ENCODE measurements at regions not wholly inside any gene's neighbourhood (a gene's known extent, or its start where the extent isn't known, plus 50 kb on each side); places are given as distances from the start of the nearest gene placed in this dataset.

DNA sequence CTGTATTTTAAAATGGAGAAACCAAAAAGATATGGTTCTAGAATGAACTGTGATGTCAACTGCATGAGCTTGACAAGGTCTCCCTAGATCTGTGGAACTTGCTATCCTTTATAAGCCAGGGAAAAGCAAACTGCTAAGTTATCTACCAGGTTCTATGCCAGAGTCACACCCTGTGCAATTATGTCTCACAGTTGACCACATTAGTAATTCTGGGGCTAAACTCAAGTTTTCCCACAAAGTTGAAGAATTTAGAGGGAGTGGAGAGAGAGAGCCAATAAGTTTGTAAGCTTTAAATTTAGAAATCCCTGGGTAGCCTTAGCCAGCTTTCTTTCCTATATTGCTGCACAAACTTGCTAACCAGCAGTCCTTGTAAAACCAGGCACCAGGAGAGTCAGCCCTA, 407.0 kb upstream of the SASH1 start:
- no peak overlapping the region for H3K4me3 ChIP-seq (ENCODE audit: low read depth, low read length)
- TF ChIP-seq, protein P1, sequence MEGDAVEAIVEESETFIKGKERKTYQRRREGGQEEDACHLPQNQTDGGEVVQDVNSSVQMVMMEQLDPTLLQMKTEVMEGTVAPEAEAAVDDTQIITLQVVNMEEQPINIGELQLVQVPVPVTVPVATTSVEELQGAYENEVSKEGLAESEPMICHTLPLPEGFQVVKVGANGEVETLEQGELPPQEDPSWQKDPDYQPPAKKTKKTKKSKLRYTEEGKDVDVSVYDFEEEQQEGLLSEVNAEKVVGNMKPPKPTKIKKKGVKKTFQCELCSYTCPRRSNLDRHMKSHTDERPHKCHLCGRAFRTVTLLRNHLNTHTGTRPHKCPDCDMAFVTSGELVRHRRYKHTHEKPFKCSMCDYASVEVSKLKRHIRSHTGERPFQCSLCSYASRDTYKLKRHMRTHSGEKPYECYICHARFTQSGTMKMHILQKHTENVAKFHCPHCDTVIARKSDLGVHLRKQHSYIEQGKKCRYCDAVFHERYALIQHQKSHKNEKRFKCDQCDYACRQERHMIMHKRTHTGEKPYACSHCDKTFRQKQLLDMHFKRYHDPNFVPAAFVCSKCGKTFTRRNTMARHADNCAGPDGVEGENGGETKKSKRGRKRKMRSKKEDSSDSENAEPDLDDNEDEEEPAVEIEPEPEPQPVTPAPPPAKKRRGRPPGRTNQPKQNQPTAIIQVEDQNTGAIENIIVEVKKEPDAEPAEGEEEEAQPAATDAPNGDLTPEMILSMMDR (IDR thresholded peaks at IDR 0.05; ENCODE audit: low read depth, low read length) = no peak

DNA sequence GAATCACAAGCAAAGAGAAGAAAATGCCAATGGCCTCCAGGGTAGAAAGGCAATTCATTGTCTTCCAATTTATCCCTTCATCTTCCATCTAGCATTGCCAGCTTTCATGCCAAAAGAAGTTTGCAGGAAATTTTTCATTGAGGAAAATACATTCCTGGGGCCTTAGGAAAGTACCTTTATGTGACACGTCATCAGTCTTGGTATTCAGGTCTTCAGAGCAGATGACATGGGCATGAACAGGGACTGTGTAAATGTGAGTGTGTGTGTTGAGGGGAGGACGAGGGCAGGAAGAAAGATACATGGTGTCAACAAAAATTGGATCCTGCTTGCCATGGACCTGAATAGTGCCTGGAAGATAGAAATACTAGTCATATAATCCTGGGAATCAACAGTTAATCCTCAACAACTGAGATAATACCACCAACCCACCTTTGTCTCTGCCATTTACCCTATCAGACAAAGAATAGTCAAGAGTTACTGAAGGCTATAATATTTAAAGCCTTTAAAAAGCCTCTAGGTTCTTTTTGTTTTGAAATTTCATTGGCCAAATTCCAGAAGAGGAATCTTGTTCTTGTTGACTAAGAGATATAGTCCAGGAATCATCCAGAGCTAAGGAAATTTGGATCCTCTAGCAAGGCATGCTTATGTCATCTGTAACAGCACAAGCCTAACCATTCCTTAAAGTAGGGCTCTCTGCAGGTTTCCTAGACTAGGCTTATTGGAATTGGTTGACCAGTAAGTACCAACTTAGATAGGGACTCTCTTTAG, 405.8 kb upstream of the SASH1 start:
- H3K4me3 ChIP-seq (ENCODE audit: low read depth, low read length) = no peak overlapping the region
- TF ChIP-seq, protein P1 (IDR thresholded peaks at IDR 0.05; ENCODE audit: low read depth, low read length) = no peak

DNA sequence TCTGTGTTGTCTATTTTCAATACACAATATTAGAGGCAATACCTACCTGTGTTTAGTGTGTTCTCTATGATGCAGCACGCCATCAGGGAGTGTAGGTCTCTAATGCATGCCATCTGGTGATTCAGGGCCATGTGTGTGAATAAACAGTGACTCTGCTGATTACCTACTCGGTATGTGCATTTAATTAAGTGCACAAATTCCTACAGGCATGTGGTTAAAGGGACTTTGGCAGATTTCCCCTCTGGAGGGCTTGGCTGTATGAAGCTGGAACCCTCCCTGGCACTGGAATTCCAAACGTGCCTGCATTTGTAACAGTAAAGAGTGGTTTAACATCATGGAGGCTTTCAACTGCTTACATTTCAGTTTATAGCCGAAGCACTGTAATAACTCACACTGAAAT, 401.5 kb upstream of the SASH1 start:
- no peak overlapping the region for H3K4me3 ChIP-seq (ENCODE audit: low read depth, low read length)
- TF ChIP-seq, protein P1 (IDR thresholded peaks at IDR 0.05; ENCODE audit: low read depth, low read length) = no peak

DNA sequence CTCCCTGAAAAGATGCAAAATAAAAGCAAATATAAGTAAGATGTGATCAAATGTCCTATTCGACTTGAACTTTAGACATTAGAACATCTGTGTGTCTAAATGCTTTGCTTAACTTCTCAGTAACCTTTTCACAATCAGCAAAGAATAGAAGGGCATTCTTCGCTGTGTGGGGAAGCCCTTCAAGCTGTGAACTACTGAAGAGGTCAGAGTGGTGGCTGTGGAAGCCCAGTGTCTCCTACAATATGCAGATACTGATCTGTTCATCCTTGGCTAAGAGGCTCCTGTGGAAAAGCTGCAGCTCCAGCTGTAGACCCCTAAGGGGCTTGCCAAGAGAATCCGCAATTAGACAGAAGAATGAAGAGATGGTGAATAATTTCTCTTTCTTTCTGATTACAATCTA, 400.3 kb upstream of the SASH1 start:
- TF ChIP-seq, protein P1 (IDR thresholded peaks at IDR 0.05; ENCODE audit: low read depth, low read length) = no peak

DNA sequence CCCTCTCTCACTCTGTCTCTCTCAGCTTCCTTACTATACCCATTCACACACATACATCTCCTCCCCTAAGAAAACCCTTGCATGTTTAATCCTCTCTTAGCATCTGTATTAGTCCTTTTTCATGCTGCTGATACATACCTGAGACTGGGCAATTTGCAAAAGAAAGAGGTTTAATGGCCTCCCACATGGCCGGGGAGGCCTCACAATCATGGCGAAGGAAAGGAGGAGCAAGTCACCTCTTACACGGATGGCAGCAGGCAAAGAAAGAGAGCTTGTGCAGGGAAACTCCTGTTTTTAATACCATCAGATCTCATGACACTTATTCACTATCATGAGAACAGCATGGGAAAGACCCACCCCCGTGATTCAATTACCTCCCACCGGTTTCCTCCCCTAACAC, 398.5 kb upstream of the SASH1 start:
- TF ChIP-seq, protein P1 (IDR thresholded peaks at IDR 0.05; ENCODE audit: low read depth, low read length) = no peak
- H3K4me3 ChIP-seq (ENCODE audit: low read depth, low read length) = no peak overlapping the region

More for the DNA sequence above, 400.3 kb upstream of the SASH1 start:
- H3K4me3 ChIP-seq (ENCODE audit: low read depth, low read length) = no peak overlapping the region

GRCh38 chr6:147947521-147947920, 395.1 kb upstream of the SASH1 start:
- no peak overlapping the region for H3K4me3 ChIP-seq (ENCODE audit: low read depth, low read length)
- TF ChIP-seq, protein P1 (IDR thresholded peaks at IDR 0.05; ENCODE audit: low read depth, low read length) = no peak

DNA sequence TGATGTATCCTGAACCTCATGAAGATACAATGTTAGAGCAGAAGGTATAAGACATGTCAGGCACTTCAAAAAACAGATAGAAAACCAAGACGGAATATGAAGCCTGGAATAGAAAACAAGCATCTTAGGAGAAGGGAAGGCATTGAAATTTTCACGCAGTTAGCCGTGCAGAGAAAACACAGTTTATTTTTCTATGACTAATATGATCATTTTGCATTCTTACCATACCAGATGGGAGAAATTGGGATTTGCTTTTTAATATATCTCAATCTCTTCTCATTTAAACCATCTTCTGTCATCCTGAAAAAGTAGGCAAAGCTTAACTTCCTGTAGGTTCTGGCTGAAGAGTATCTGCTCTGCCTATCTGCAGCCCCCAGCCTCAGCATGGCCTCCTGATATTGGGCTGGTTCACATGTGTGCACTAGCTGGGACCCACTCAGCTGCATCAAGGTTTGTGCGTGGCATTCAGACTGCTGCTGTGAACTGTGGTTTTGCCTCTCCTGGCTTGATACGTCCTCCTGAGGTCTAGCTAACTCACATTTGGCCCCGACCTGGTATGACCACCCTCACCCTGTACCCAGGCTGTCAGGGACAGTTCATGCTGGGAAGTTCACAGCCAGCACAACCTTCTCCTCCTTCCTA, 392.5 kb upstream of the SASH1 start:
- TF ChIP-seq, protein P1 (IDR thresholded peaks at IDR 0.05; ENCODE audit: low read depth, low read length) = no peak
- H3K4me3 ChIP-seq (ENCODE audit: low read depth, low read length) = no peak overlapping the region

All from WI38 (cell line).